ENCODE measurements at regions not wholly inside any gene's neighbourhood (a gene's known extent, or its start where the extent isn't known, plus 50 kb on each side); places are given as distances from the start of the nearest gene placed in this dataset.

GRCh38 chr3:71891483-71891882 lies 106.5 kb upstream of the PROK2 start:
- no peak overlapping the region for H4K8ac ChIP-seq (replicated peaks; ENCODE audit: insufficient read length, low read depth, low read length)
- Mint-ChIP-seq H3K4me3 (no peak overlapping the region), H3K27ac (no peak overlapping the region; a peak in 1 of 7 replicates), H3K9me3 (no peaks in the 10 kb centered on the region; a peak in 1 of 5 replicates), H3K27me3 (ENCODE audit: low read depth) (peaks cover 8% of the 10 kb centered on the region), H3K36me3 (ENCODE audit: insufficient read depth in 1 of 3, low read depth in 3 of 3) (no peaks in the 10 kb centered on the region), H3K4me1 (peaks cover 12 to 17% of the 10 kb centered on the region in 2 experiments)
- H2AK5ac ChIP-seq (ENCODE audit: insufficient read length, low read length): no peak overlapping the region
- no peak overlapping the region for H3K27ac ChIP-seq (ENCODE audit: insufficient read length, low read depth, low read length)
- no peak overlapping the region for H2BK12ac ChIP-seq (ENCODE audit: insufficient read length, low read depth, low read length)
- no peaks in the 10 kb centered on the region for H3K79me2 ChIP-seq (ENCODE audit: insufficient read depth, low read length)
- no peak overlapping the region for H3T11ph ChIP-seq (ENCODE audit: low read length)
- H3K4me2 ChIP-seq (ENCODE audit: insufficient read depth, insufficient read length, low read length): no peak overlapping the region
- DNase-seq: no peak
- TF ChIP-seq CTCF (conservative IDR thresholded peaks at IDR 0.05): no peak
- no peaks in the 10 kb centered on the region for H3K9me3 ChIP-seq (ENCODE audit: control insufficient read depth, low read depth, low read length)
- H3K4me1 ChIP-seq (ENCODE audit: insufficient read depth, low read length): no peaks in the 10 kb centered on the region
- H4K5ac ChIP-seq (ENCODE audit: insufficient read length, low read depth, low read length): no peak overlapping the region
- H3K18ac ChIP-seq (ENCODE audit: insufficient read length, low read depth, low read length): no peak overlapping the region
- no peak overlapping the region for H3K56ac ChIP-seq (ENCODE audit: insufficient read length, low read depth, low read length)
- no peak overlapping the region for H3K4ac ChIP-seq (ENCODE audit: low read depth, low read length)
- H3K9ac ChIP-seq (ENCODE audit: extremely low read depth, insufficient read length, low read length): no peak overlapping the region
- H3K79me1 ChIP-seq (ENCODE audit: insufficient read depth, low read depth, low read length, poor library complexity, severe bottlenecking): no peaks in the 10 kb centered on the region
- no peak overlapping the region for H3K23ac ChIP-seq (ENCODE audit: insufficient read length, low read depth, low read length)
- H2BK20ac ChIP-seq (ENCODE audit: low read depth, low read length, poor library complexity, severe bottlenecking): no peak overlapping the region
- no peak overlapping the region for H3K14ac ChIP-seq (ENCODE audit: insufficient read depth, low read length)
- H4K20me1 ChIP-seq (ENCODE audit: control insufficient read depth, insufficient read depth, insufficient read length): no peaks in the 10 kb centered on the region
- H2BK120ac ChIP-seq (ENCODE audit: low read depth, low read length, poor library complexity, severe bottlenecking): no peak overlapping the region
- H3K27me3 ChIP-seq (ENCODE audit: insufficient read depth, low read length): no peaks in the 10 kb centered on the region
- H4K91ac ChIP-seq (ENCODE audit: insufficient read length, low read depth, low read length): no peak overlapping the region
- H2BK5ac ChIP-seq (ENCODE audit: insufficient read length, low read length): no peak overlapping the region
- no peak overlapping the region for H2AFZ ChIP-seq (ENCODE audit: low read length)
- no peak overlapping the region for H2BK15ac ChIP-seq (ENCODE audit: low read depth, low read length)
- no peaks in the 10 kb centered on the region for H3K23me2 ChIP-seq (ENCODE audit: insufficient read length, low read depth, low read length, poor library complexity, severe bottlenecking)

Data from H9 (cell line).